ENCODE measurements at regions not wholly inside any gene's neighbourhood (a gene's known extent, or its start where the extent isn't known, plus 50 kb on each side); places are given as distances from the start of the nearest gene placed in this dataset.
A peak's percentile ranks its signal among the peaks of the same experiment; 100 is the strongest.
"Not testable (repeated sequence)": the region's sequence is repeated elsewhere in the genome, so short reads cannot be mapped to it uniquely, and the experiment has no call there.

GRCh38 chr5:51159606-51160005, 223.6 kb upstream of the ISL1 start:
- TF ChIP-seq CTCF (conservative IDR thresholded peaks at IDR 0.05; ENCODE audit: low read depth, low read length) (no peak), EZH2 (IDR thresholded peaks at IDR 0.05; ENCODE audit: borderline replicate concordance, low read depth, low read length, poor library complexity, severe bottlenecking) (no peak)
- Histone ChIP-seq H3K4me3 (ENCODE audit: low read depth, low read length, poor library complexity, severe bottlenecking) (no peak overlapping the region), H3K9me3 (ENCODE audit: low read depth, low read length, poor library complexity, severe bottlenecking) (peaks cover 6% of the 10 kb centered on the region), H3K36me3 (ENCODE audit: insufficient read depth, low read length, poor library complexity, severe bottlenecking) (no peaks in the 10 kb centered on the region), H3K4me1 (ENCODE audit: insufficient read depth, low read length, poor library complexity, severe bottlenecking) (no peaks in the 10 kb centered on the region), H3K27me3 (replicated peaks; ENCODE audit: insufficient read depth, low read depth, low read length, poor library complexity) (no peaks in the 10 kb centered on the region), H3K27ac (ENCODE audit: low read depth, low read length, poor library complexity, severe bottlenecking) (no peak overlapping the region)
- DNase-seq (ENCODE audit: low spot score) = no peak
- ChIA-PET CTCF (interaction anchor here (0.5 kb wide), 1 partner anchor 253 kb away, joined by 13 read pairs; no protein-coding TSS in a partner anchor), POLR2A (ENCODE audit: low non-redundant PET) (no interaction called here)
- intact Hi-C loops (cut with micrococcal nuclease; ENCODE audit: unreplicated experiment) = no loop called here
- BruUV-seq (replicated peaks) = no TSS peak

GRCh38 chr5:51162245-51162644, 221.0 kb upstream of the ISL1 start:
- Histone ChIP-seq H3K27me3 (replicated peaks; ENCODE audit: insufficient read depth, low read depth, low read length, poor library complexity) (no peaks in the 10 kb centered on the region), H3K36me3 (ENCODE audit: insufficient read depth, low read length, poor library complexity, severe bottlenecking) (no peaks in the 10 kb centered on the region), H3K4me1 (ENCODE audit: insufficient read depth, low read length, poor library complexity, severe bottlenecking) (no peaks in the 10 kb centered on the region), H3K4me3 (ENCODE audit: low read depth, low read length, poor library complexity, severe bottlenecking) (no peak overlapping the region), H3K27ac (ENCODE audit: low read depth, low read length, poor library complexity, severe bottlenecking) (no peak overlapping the region), H3K9me3 (ENCODE audit: low read depth, low read length, poor library complexity, severe bottlenecking) (peaks cover 6% of the 10 kb centered on the region)
- ChIA-PET POLR2A (ENCODE audit: low non-redundant PET) (no interaction called here), CTCF (no interaction called here)
- BruUV-seq (replicated peaks) = no TSS peak
- DNase-seq (ENCODE audit: low spot score) = no peak
- intact Hi-C loops (cut with micrococcal nuclease; ENCODE audit: unreplicated experiment) = no loop called here
- no peak for TF ChIP-seq CTCF (conservative IDR thresholded peaks at IDR 0.05; ENCODE audit: low read depth, low read length)
- TF ChIP-seq EZH2 (IDR thresholded peaks at IDR 0.05; ENCODE audit: borderline replicate concordance, low read depth, low read length, poor library complexity, severe bottlenecking) = no peak

GRCh38 chr5:51165621-51166020, 217.6 kb upstream of the ISL1 start:
- H3K4me3 ChIP-seq (ENCODE audit: low read depth, low read length, poor library complexity, severe bottlenecking); intact Hi-C loops (cut with micrococcal nuclease; ENCODE audit: unreplicated experiment); CTCF ChIA-PET; H3K4me1 ChIP-seq (ENCODE audit: insufficient read depth, low read length, poor library complexity, severe bottlenecking); H3K36me3 ChIP-seq (ENCODE audit: insufficient read depth, low read length, poor library complexity, severe bottlenecking); POLR2A ChIA-PET (ENCODE audit: low non-redundant PET); H3K27me3 ChIP-seq (replicated peaks; ENCODE audit: insufficient read depth, low read depth, low read length, poor library complexity); DNase-seq (ENCODE audit: low spot score); H3K9me3 ChIP-seq (ENCODE audit: low read depth, low read length, poor library complexity, severe bottlenecking); H3K27ac ChIP-seq (ENCODE audit: low read depth, low read length, poor library complexity, severe bottlenecking); BruUV-seq (replicated peaks): not testable (repeated sequence)

GRCh38 chr5:51172903-51173626, 210.2 kb upstream of the ISL1 start:
- no peaks in the 10 kb centered on the region for H3K9me3 ChIP-seq (ENCODE audit: low read depth, low read length, poor library complexity, severe bottlenecking)
- no peak overlapping the region for H3K27ac ChIP-seq (ENCODE audit: low read depth, low read length, poor library complexity, severe bottlenecking)
- no peaks in the 10 kb centered on the region for H3K27me3 ChIP-seq (replicated peaks; ENCODE audit: insufficient read depth, low read depth, low read length, poor library complexity)
- ChIA-PET POLR2A (ENCODE audit: low non-redundant PET) (interaction anchor here (0.6 kb wide), 1 partner anchor 239 kb away, joined by 16 read pairs; no protein-coding TSS in a partner anchor), CTCF (no interaction called here)
- peak; percentile 35 for DNase-seq (ENCODE audit: low spot score)
- no TSS peak for BruUV-seq (replicated peaks)
- H3K36me3 ChIP-seq (ENCODE audit: insufficient read depth, low read length, poor library complexity, severe bottlenecking) = no peaks in the 10 kb centered on the region
- H3K4me1 ChIP-seq (ENCODE audit: insufficient read depth, low read length, poor library complexity, severe bottlenecking) = peaks cover 4% of the 10 kb centered on the region
- H3K4me3 ChIP-seq (ENCODE audit: low read depth, low read length, poor library complexity, severe bottlenecking) = no peak overlapping the region
- no peak for TF ChIP-seq CTCF (conservative IDR thresholded peaks at IDR 0.05; ENCODE audit: low read depth, low read length)
- TF ChIP-seq EZH2 (IDR thresholded peaks at IDR 0.05; ENCODE audit: borderline replicate concordance, low read depth, low read length, poor library complexity, severe bottlenecking) = no peak
- intact Hi-C loops (cut with micrococcal nuclease; ENCODE audit: unreplicated experiment) = no loop called here
